ENCODE measurements at regions not wholly inside any gene's neighbourhood (a gene's known extent, or its start where the extent isn't known, plus 50 kb on each side); places are given as distances from the start of the nearest gene placed in this dataset.

- TF ChIP-seq EZH2phosphoT487 (IDR thresholded peaks at IDR 0.05; ENCODE audit: borderline replicate concordance, low read length): no peak
- no peak for TF ChIP-seq EZH2 (IDR thresholded peaks at IDR 0.05; ENCODE audit: low read length, unreplicated experiment)
- TF ChIP-seq, protein P1, sequence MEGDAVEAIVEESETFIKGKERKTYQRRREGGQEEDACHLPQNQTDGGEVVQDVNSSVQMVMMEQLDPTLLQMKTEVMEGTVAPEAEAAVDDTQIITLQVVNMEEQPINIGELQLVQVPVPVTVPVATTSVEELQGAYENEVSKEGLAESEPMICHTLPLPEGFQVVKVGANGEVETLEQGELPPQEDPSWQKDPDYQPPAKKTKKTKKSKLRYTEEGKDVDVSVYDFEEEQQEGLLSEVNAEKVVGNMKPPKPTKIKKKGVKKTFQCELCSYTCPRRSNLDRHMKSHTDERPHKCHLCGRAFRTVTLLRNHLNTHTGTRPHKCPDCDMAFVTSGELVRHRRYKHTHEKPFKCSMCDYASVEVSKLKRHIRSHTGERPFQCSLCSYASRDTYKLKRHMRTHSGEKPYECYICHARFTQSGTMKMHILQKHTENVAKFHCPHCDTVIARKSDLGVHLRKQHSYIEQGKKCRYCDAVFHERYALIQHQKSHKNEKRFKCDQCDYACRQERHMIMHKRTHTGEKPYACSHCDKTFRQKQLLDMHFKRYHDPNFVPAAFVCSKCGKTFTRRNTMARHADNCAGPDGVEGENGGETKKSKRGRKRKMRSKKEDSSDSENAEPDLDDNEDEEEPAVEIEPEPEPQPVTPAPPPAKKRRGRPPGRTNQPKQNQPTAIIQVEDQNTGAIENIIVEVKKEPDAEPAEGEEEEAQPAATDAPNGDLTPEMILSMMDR (conservative IDR thresholded peaks at IDR 0.05; ENCODE audit: low read depth, low read length): no peak
- ATAC-seq: no peak
- no peak overlapping the region for H3K9ac ChIP-seq (ENCODE audit: low read length)
- ChIA-PET POLR2A (ENCODE audit: unreplicated experiment) (no interaction called here), CTCF (no interaction called here)
- no peak overlapping the region for H3K4me2 ChIP-seq (ENCODE audit: low read length)
- peaks cover 5% of the 10 kb centered on the region; the same call in 1 of the 2 replicates for H3K9me3 ChIP-seq (ENCODE audit: low read length)
- H3F3A ChIP-seq (ENCODE audit: low read length, unreplicated experiment): no peaks in the 10 kb centered on the region
- H3K4me3 ChIP-seq (ENCODE audit: low read length): no peak overlapping the region
- H3K27ac ChIP-seq (ENCODE audit: low read length): no peak overlapping the region
- no TSS peak for BruUV-seq (replicated peaks)
- H3K27me3 ChIP-seq (ENCODE audit: low read length): no peaks in the 10 kb centered on the region
- H3K9me2 ChIP-seq (replicated peaks; ENCODE audit: low read length): no peaks in the 10 kb centered on the region
- H3K79me2 ChIP-seq (ENCODE audit: low read length): no peaks in the 10 kb centered on the region
- H2AFZ ChIP-seq (ENCODE audit: low read length): no peak overlapping the region
- DNase-seq: peak; percentile 26
- intact Hi-C loops (cut with micrococcal nuclease): loop anchor here (5.0 to 10.0 kb wide), 4 partner anchors 315 to 635 kb away; no protein-coding TSS in a partner anchor
- no peaks in the 10 kb centered on the region for H4K20me1 ChIP-seq (ENCODE audit: low read length)
- H3K36me3 ChIP-seq (ENCODE audit: low read depth, low read length): no peaks in the 10 kb centered on the region; the same call in 1 of the 2 replicates
- peaks cover 17% of the 10 kb centered on the region for H3K4me1 ChIP-seq (ENCODE audit: insufficient read depth, low read length)
These were observed 665.5 kb upstream of the CNTNAP5 start for GRCh38 chr2:123359636-123360035.

GRCh38 chr2:123362671-123363440 lies 662.2 kb upstream of the CNTNAP5 start:
- TF ChIP-seq, protein P1 (conservative IDR thresholded peaks at IDR 0.05; ENCODE audit: low read depth, low read length): no peak
- TF ChIP-seq EZH2phosphoT487 (IDR thresholded peaks at IDR 0.05; ENCODE audit: borderline replicate concordance, low read length) (no peak), EZH2 (IDR thresholded peaks at IDR 0.05; ENCODE audit: low read length, unreplicated experiment) (no peak)
- intact Hi-C loops (cut with micrococcal nuclease): loop anchor here (5.0 to 10.0 kb wide), 4 partner anchors 312 to 632 kb away; no protein-coding TSS in a partner anchor
- Histone ChIP-seq H3F3A (ENCODE audit: low read length, unreplicated experiment) (no peaks in the 10 kb centered on the region), H3K4me2 (ENCODE audit: low read length) (no peak overlapping the region), H3K36me3 (ENCODE audit: low read depth, low read length) (no peaks in the 10 kb centered on the region; the same call in 1 of the 2 replicates), H3K27me3 (ENCODE audit: low read length) (no peaks in the 10 kb centered on the region), H3K27ac (ENCODE audit: low read length) (no peak overlapping the region), H3K9ac (ENCODE audit: low read length) (no peak overlapping the region), H4K20me1 (ENCODE audit: low read length) (no peaks in the 10 kb centered on the region), H3K79me2 (ENCODE audit: low read length) (no peaks in the 10 kb centered on the region), H3K4me1 (ENCODE audit: insufficient read depth, low read length) (peaks cover 19% of the 10 kb centered on the region), H2AFZ (ENCODE audit: low read length) (no peak overlapping the region), H3K9me2 (replicated peaks; ENCODE audit: low read length) (no peaks in the 10 kb centered on the region), H3K9me3 (ENCODE audit: low read length) (peaks cover 5% of the 10 kb centered on the region; the same call in 1 of the 2 replicates), H3K4me3 (ENCODE audit: low read length) (no peak overlapping the region)
- no peak for ATAC-seq
- no TSS peak for BruUV-seq (replicated peaks)
- CTCF ChIA-PET: no interaction called here
- DNase-seq: no peak
- POLR2A ChIA-PET (ENCODE audit: unreplicated experiment): no interaction called here

- Histone ChIP-seq H3K36me3 (ENCODE audit: low read depth, low read length) (no peaks in the 10 kb centered on the region; the same call in 1 of the 2 replicates), H3K27me3 (ENCODE audit: low read length) (no peaks in the 10 kb centered on the region), H3K4me1 (ENCODE audit: insufficient read depth, low read length) (peaks cover 19% of the 10 kb centered on the region), H2AFZ (ENCODE audit: low read length) (peak overlapping the region; percentile 34; the same call in 1 of the 2 replicates), H3K4me2 (ENCODE audit: low read length) (peak overlapping the region; percentile 60), H4K20me1 (ENCODE audit: low read length) (no peaks in the 10 kb centered on the region), H3K79me2 (ENCODE audit: low read length) (no peaks in the 10 kb centered on the region), H3K9me2 (replicated peaks; ENCODE audit: low read length) (no peaks in the 10 kb centered on the region), H3F3A (ENCODE audit: low read length, unreplicated experiment) (no peaks in the 10 kb centered on the region), H3K9ac (ENCODE audit: low read length) (no peak overlapping the region), H3K4me3 (ENCODE audit: low read length) (no peak overlapping the region), H3K9me3 (ENCODE audit: low read length) (peaks cover 5% of the 10 kb centered on the region; the same call in 1 of the 2 replicates), H3K27ac (ENCODE audit: low read length) (peak overlapping the region; percentile 14; the same call in 1 of the 2 replicates)
- intact Hi-C loops (cut with micrococcal nuclease): loop anchor here (1.0 to 10.0 kb wide), 5 partner anchors 311 to 631 kb away; no protein-coding TSS in a partner anchor
- ChIA-PET POLR2A (ENCODE audit: unreplicated experiment) (interaction anchor here (0.6 kb wide), 1 partner anchor 53 kb away, joined by 22 read pairs; no protein-coding TSS in a partner anchor), CTCF (no interaction called here)
- peak; percentile 66 for DNase-seq
- ATAC-seq: peak; percentile 84
- TF ChIP-seq EZH2 (IDR thresholded peaks at IDR 0.05; ENCODE audit: low read length, unreplicated experiment) (no peak), EZH2phosphoT487 (IDR thresholded peaks at IDR 0.05; ENCODE audit: borderline replicate concordance, low read length) (no peak)
- TF ChIP-seq, protein P1 (conservative IDR thresholded peaks at IDR 0.05; ENCODE audit: low read depth, low read length): no peak
- BruUV-seq (replicated peaks): no TSS peak
These were observed 661.3 kb upstream of the CNTNAP5 start for GRCh38 chr2:123363826-123364225.

Measured in PC-3 (cell line).